ENCODE measurements at regions not wholly inside any gene's neighbourhood (a gene's known extent, or its start where the extent isn't known, plus 50 kb on each side); places are given as distances from the start of the nearest gene placed in this dataset.
A peak's percentile ranks its signal among the peaks of the same experiment; 100 is the strongest.
"Not testable (repeated sequence)": the region's sequence is repeated elsewhere in the genome, so short reads cannot be mapped to it uniquely, and the experiment has no call there.

- no peak for DNase-seq
- Histone ChIP-seq H3K4me3 (ENCODE audit: low read depth, low read length) (no peak overlapping the region), H3K27me3 (replicated peaks) (no peaks in the 10 kb centered on the region), H3K36me3 (replicated peaks) (no peaks in the 10 kb centered on the region), H3K27ac (no peak overlapping the region)
- in situ Hi-C loops (cut with HindIII; ENCODE audit: low pct_ligation_motif_present, low sequenced_read_pairs): no loop called here
- TF ChIP-seq, protein P1, sequence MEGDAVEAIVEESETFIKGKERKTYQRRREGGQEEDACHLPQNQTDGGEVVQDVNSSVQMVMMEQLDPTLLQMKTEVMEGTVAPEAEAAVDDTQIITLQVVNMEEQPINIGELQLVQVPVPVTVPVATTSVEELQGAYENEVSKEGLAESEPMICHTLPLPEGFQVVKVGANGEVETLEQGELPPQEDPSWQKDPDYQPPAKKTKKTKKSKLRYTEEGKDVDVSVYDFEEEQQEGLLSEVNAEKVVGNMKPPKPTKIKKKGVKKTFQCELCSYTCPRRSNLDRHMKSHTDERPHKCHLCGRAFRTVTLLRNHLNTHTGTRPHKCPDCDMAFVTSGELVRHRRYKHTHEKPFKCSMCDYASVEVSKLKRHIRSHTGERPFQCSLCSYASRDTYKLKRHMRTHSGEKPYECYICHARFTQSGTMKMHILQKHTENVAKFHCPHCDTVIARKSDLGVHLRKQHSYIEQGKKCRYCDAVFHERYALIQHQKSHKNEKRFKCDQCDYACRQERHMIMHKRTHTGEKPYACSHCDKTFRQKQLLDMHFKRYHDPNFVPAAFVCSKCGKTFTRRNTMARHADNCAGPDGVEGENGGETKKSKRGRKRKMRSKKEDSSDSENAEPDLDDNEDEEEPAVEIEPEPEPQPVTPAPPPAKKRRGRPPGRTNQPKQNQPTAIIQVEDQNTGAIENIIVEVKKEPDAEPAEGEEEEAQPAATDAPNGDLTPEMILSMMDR (IDR thresholded peaks at IDR 0.05; ENCODE audit: low read depth, low read length, missing control alignments): no peak
Measured at GRCh38 chr2:147150241-147150635, 694.6 kb upstream of the ACVR2A start.

GRCh38 chr2:147149575-147150240 lies 695.1 kb upstream of the ACVR2A start:
- no peak overlapping the region for H3K4me3 ChIP-seq (ENCODE audit: low read depth, low read length)
- H3K36me3 ChIP-seq (replicated peaks): no peaks in the 10 kb centered on the region
- in situ Hi-C loops (cut with HindIII; ENCODE audit: low pct_ligation_motif_present, low sequenced_read_pairs): no loop called here
- no peak overlapping the region for H3K27ac ChIP-seq
- DNase-seq: peak; percentile 9
- TF ChIP-seq, protein P1 (IDR thresholded peaks at IDR 0.05; ENCODE audit: low read depth, low read length, missing control alignments): no peak
- H3K27me3 ChIP-seq (replicated peaks): peaks cover under 1% of the 10 kb centered on the region

- TF ChIP-seq, protein P1 (IDR thresholded peaks at IDR 0.05; ENCODE audit: low read depth, low read length, missing control alignments): no peak
- in situ Hi-C loops (cut with HindIII; ENCODE audit: low pct_ligation_motif_present, low sequenced_read_pairs): no loop called here
- DNase-seq: no peak
- Histone ChIP-seq H3K36me3 (replicated peaks) (no peaks in the 10 kb centered on the region), H3K4me3 (ENCODE audit: low read depth, low read length) (no peak overlapping the region), H3K27me3 (replicated peaks) (peaks cover 2% of the 10 kb centered on the region), H3K27ac (no peak overlapping the region)
Measured at GRCh38 chr2:147147802-147148201, 697.0 kb upstream of the ACVR2A start.

DNA sequence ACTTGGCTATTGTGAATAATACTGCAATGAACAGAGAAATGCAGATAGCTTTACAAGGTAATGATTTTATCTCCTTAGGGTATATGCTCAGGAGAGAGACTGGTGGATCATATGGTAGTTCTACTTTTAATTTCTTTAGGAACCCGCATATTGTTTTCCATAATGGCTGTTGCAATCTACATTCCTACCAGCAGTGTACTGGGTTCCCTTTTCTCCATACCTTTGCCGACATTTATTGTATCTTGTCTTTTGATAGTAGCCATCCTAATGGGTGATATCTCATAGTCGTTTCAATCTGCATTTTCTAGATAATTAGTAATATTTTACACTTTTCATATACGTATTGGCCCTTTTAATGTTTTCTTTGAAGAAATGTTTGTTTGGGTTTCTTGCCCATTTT lies 702.9 kb upstream of the ACVR2A start:
- in situ Hi-C loops (cut with HindIII; ENCODE audit: low pct_ligation_motif_present, low sequenced_read_pairs): no loop called here
- H3K27ac ChIP-seq: no peak overlapping the region
- no peak for DNase-seq
- H3K4me3 ChIP-seq (ENCODE audit: low read depth, low read length): no peak overlapping the region
- H3K27me3 ChIP-seq (replicated peaks): peaks cover 2% of the 10 kb centered on the region
- TF ChIP-seq, protein P1 (IDR thresholded peaks at IDR 0.05; ENCODE audit: low read depth, low read length, missing control alignments): peak; percentile 3
- no peaks in the 10 kb centered on the region for H3K36me3 ChIP-seq (replicated peaks)

DNA sequence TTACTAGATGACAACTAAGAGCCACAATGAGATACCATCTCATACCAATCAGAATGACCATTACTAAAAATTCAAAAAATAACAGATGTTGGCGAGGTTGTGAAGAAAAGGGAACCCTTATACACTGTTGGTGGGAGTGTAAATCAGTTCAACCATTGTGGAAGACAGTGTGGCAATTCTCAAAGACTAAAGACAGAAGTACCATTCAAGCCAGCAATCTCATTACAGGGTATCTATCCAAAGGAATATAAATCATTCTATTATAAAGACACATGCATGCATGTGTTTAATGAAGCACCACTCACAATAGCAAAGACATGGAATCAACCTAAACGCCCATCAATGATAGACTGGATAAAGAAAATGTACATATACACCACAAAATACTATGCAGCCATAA lies 705.1 kb upstream of the ACVR2A start:
- H3K4me3 ChIP-seq (ENCODE audit: low read depth, low read length); H3K27ac ChIP-seq; in situ Hi-C loops (cut with HindIII; ENCODE audit: low pct_ligation_motif_present, low sequenced_read_pairs); H3K27me3 ChIP-seq (replicated peaks); H3K36me3 ChIP-seq (replicated peaks); DNase-seq: not testable (repeated sequence)

- in situ Hi-C loops (cut with HindIII; ENCODE audit: low pct_ligation_motif_present, low sequenced_read_pairs): no loop called here
- H3K27me3 ChIP-seq (replicated peaks): no peaks in the 10 kb centered on the region
- TF ChIP-seq, protein P1 (IDR thresholded peaks at IDR 0.05; ENCODE audit: low read depth, low read length, missing control alignments): no peak
- H3K36me3 ChIP-seq (replicated peaks): no peaks in the 10 kb centered on the region
- DNase-seq: no peak
- H3K4me3 ChIP-seq (ENCODE audit: low read depth, low read length): no peak overlapping the region
- no peak overlapping the region for H3K27ac ChIP-seq
Measured at GRCh38 chr2:147137711-147138110, 707.1 kb upstream of the ACVR2A start.
